ENCODE measurements at regions not wholly inside any gene's neighbourhood (a gene's known extent, or its start where the extent isn't known, plus 50 kb on each side); places are given as distances from the start of the nearest gene placed in this dataset.

DNA sequence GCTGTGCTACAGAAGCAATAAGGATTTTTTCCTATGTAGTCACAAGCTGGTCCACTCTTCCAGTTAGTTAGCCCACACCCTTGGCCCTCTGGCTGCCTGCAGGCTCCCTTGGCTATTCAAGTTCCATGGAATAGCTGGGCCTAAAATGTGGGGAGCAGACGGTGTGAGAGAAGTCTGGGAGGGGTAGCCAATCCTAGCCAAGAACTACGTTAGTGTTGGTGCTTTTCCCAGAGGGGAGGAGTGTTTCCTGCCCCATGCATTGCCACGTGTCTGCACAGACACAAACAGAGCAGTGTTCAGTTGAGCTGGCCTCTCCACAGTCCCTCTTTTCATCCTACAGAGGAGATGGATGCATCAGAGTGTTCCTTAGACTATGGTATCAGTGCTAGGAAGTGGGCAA, 59.0 kb upstream of the IPO9 start:
- no peak for DNase-seq (ENCODE audit: low read depth)

DNA sequence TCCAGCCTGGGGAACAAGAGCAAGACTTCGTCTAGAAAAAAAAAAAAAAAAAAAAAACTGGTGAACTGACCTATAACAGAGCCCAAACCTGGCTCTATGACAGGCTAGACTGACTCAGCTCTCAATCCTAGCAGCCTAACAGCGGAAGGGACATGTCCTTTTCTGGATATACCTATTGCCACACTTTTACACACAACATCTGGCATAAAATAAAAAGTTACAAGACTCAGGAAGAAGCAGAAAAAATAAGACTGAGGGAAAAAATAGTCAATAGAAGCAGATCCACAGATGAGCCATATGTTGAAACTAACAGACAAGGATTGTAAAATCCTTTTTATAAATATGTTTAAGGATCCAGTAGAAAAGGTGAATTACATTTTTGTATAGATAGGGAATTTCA, 57.5 kb upstream of the IPO9 start:
- no peak for DNase-seq (ENCODE audit: low read depth)

DNA sequence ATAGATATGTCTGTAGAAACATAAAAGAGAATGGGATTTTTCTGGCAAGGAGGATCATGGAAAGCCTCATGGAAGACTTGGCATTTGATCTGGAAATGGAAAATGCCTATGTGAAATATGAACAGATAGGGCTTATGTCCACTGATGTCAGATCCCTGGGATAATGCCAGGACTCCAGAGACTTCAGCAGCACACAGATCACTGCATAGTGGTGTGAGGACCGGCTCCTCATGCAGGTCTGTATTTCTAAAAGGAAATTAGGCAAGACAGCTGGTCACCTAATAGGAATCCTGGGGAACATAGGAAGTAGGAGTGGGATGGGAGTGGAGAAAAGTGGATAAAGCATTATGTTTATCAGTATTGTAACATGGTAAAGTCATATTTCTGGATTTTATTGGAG, 56.8 kb upstream of the IPO9 start:
- DNase-seq (ENCODE audit: low read depth): no peak

DNA sequence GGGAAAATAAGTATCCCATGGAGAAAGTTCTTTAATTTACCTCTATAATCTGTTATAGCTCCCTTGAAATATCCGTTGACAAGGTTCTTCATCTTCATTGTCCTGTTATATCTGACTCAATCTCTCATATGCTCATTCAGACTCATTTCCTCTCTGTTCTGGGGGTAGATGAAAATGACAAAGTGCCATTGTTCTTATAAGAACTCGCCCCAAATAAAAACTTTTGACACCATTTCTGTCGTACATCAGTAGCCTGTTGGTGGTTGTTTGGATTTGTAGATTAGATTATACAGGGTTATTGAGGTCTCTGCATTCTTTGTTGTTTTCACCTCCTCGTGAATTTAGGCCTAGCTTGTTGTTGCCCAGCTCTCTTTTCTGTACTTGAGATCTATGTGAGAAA, 55.2 kb upstream of the IPO9 start:
- DNase-seq (ENCODE audit: low read depth): no peak

DNA sequence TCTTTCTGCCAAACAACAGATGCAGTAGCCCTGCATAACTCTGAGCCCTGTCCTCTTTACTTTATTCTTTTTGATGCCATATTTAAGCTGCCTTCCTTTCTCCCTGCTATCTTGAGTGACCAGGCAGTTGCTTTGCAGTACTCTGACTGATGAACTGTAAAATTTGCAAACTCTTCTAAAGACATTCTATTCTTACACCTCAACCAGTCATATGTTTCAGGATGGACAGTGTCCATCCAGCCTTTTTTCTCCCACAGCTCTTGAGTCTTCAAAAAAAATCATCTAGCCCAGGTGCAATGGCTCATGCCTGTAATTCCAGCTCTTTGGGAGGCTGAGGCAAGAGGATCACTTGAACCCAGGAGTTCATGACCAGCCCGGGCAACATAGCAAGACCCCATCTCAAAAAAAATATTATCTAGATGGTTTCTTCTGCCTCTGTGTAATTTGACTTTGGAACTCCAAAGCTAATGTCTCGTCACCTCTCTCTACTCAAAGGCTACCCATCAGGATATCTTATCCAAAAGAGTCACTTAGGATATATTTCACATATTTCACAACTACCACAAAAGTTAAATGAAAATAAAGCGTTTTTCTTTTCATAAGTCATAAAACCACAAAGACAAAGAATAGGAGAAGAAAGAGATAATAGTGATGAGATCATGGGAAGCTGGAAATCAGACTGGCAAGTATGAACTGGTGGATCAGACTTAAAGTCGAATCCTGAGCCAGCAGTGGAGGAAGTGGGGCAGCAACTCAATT, 54.6 kb upstream of the IPO9 start:
- DNase-seq (ENCODE audit: low read depth): no peak

DNA sequence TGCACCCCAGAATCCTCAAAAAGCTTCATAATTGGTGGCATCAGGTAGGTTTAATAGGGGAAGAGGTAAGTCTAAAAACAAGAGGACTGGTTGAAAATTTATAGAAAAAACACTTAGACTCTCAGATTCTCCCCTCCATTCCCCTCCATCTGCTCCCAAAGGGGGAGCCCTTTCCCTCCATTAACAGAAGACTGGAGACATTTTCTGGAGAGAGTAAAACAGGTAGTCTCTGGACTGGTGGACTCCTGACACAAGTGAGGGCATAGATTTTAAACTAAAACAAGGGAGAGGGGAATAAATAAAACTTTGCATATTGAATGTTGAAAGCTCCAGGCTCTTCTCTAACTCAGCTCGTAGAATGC, 54.0 kb upstream of the IPO9 start:
- DNase-seq (ENCODE audit: low read depth): no peak

DNA sequence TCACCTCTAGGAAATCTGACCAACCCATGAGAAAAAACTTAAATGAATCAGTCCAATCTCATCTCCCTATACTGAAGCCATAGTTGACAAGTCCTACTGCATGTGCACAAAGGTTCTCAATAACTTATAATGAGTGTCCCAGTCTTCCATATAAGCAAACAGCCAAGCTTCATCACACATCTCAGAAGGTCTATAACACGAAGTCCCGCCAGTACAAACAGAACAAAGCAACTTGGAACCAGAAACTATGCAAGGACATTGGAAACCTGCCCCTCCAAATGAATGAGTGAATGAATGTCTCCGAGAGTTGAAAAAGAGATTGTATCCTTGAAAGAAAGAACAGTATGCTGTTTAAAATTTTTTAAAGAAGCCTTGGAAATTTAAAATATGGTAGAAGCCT, 53.6 kb upstream of the IPO9 start:
- no peak for DNase-seq (ENCODE audit: low read depth)

DNA sequence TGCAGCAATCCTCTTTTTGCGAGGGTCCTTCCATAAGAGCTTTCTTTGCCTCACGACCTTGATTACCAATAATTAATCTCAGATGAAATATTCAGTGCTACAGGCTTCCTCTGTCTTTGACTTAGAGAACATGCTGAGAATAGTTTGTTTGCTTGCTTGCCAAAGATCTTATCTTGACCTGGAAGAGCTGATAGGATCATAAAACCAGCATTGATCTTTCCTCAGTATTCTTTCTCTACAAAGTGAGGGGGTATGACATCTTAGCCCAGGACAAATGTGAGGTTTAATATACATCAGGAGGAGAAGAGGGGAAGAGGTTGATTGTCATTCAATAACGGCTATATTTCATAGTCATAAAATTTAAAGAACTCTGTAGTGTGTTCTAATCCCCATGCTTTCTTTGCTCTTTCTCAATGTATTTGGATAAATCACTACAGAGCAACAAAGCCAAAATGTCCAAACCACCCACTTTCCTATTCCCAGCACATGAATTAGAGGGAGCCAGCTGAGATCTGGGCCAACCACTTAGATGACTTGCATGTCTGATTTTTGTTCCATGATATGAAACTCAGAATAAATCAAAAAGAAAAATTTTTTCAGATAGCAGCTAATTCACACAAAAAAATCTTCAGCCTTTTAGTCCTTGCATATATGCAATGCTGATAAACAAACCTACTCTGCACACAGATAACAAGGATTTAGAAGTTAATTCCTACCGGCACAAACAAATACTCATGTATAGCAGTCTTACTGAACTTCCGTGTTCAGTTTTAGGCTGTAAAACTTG, 50.5 kb upstream of the IPO9 start:
- DNase-seq (ENCODE audit: low read depth): no peak
